ENCODE measurements at regions not wholly inside any gene's neighbourhood (a gene's known extent, or its start where the extent isn't known, plus 50 kb on each side); places are given as distances from the start of the nearest gene placed in this dataset.
"Not testable (repeated sequence)": the region's sequence is repeated elsewhere in the genome, so short reads cannot be mapped to it uniquely, and the experiment has no call there.

DNA sequence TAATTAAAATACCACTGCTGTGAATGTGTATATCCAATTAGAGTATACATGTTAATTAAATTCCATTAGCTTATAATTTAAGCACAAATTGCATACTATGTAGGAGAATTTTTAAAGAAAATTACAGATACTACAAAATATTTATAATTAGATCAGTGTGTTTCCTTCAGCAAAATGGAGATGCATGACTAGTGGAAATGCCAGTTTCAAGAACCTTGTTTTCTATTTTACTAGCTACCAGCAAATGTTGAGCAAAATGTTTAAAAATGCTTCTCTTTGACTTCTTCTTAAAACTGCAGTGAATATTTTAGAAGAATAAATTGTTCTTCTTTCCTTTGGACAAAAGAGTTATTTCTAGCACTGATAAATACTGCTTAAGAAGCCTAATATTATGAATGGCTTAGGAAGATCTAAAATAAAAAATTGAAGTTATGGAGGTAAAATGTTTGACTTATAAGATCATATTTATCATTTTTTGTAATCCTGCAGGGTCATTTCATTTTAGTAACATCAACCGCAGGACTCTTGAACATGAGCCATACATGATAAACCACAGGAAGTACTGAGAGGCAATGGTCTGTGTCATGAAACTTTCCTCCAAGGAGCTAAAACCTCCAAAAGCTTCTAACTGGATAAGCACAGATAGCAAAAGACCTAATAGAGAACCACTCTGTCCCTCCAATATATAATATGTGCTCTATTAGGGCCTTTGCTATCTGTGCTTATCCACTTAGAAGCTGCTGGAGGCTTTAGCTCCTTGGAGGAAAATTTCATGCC, 1066.0 kb upstream of the CELF2 start:
- H3K9me3 ChIP-seq (ENCODE audit: low read length): no peaks in the 10 kb centered on the region
- no peaks in the 10 kb centered on the region for H3K79me2 ChIP-seq (ENCODE audit: insufficient read depth, low read length)
- no peaks in the 10 kb centered on the region for H3K9me2 ChIP-seq (ENCODE audit: low read depth, low read length)
- H3K27me3 ChIP-seq (ENCODE audit: insufficient read depth, low read length): no peaks in the 10 kb centered on the region
- no peak overlapping the region for H2AFZ ChIP-seq (ENCODE audit: low read length)
- TF ChIP-seq, protein P1, sequence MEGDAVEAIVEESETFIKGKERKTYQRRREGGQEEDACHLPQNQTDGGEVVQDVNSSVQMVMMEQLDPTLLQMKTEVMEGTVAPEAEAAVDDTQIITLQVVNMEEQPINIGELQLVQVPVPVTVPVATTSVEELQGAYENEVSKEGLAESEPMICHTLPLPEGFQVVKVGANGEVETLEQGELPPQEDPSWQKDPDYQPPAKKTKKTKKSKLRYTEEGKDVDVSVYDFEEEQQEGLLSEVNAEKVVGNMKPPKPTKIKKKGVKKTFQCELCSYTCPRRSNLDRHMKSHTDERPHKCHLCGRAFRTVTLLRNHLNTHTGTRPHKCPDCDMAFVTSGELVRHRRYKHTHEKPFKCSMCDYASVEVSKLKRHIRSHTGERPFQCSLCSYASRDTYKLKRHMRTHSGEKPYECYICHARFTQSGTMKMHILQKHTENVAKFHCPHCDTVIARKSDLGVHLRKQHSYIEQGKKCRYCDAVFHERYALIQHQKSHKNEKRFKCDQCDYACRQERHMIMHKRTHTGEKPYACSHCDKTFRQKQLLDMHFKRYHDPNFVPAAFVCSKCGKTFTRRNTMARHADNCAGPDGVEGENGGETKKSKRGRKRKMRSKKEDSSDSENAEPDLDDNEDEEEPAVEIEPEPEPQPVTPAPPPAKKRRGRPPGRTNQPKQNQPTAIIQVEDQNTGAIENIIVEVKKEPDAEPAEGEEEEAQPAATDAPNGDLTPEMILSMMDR (IDR thresholded peaks at IDR 0.05; ENCODE audit: low read length): no peak
- no peak for TF ChIP-seq EZH2 (IDR thresholded peaks at IDR 0.05; ENCODE audit: borderline replicate concordance, low read length)
- no peaks in the 10 kb centered on the region for H3K4me1 ChIP-seq (ENCODE audit: insufficient read depth, low read length, severe bottlenecking)
- no peak overlapping the region for H3K9ac ChIP-seq (ENCODE audit: low read length)
- H3K4me3 ChIP-seq (ENCODE audit: low read depth, low read length, poor library complexity, severe bottlenecking): no peak overlapping the region
- no peaks in the 10 kb centered on the region for H3K36me3 ChIP-seq (ENCODE audit: insufficient read depth, low read length)
- H4K20me1 ChIP-seq (ENCODE audit: insufficient read depth, low read length): no peaks in the 10 kb centered on the region
- H3K27ac ChIP-seq (ENCODE audit: low read depth, low read length, poor library complexity, severe bottlenecking): no peak overlapping the region
- H3K4me2 ChIP-seq (ENCODE audit: low read length): no peak overlapping the region
- H3F3A ChIP-seq (ENCODE audit: insufficient read depth, low read length): no peaks in the 10 kb centered on the region

DNA sequence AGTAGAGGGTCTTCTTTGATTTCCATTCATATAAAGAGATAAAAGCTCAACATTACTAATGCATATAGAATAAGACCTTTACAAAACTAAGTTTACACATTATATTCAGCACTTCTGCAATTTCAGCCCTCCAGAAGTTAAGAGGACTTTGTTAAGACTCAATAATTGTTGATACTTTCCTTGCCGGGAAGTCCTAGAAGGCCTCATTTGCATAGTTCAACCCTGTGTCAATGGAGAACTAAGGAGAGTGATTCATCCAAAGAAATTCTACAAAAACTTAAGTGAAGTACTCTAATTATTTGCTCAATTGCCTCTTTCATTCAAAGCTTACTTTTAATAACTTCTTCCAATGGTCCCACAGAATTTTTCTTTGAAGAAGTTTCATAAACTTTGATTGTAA, 1060.3 kb upstream of the CELF2 start:
- Histone ChIP-seq H3K36me3 (ENCODE audit: insufficient read depth, low read length) (no peaks in the 10 kb centered on the region), H3K9ac (ENCODE audit: low read length) (no peak overlapping the region), H3K27ac (ENCODE audit: low read depth, low read length, poor library complexity, severe bottlenecking) (no peak overlapping the region), H3K79me2 (ENCODE audit: insufficient read depth, low read length) (no peaks in the 10 kb centered on the region), H3K27me3 (ENCODE audit: insufficient read depth, low read length) (no peaks in the 10 kb centered on the region), H3K9me3 (ENCODE audit: low read length) (no peaks in the 10 kb centered on the region), H2AFZ (ENCODE audit: low read length) (no peak overlapping the region), H3K9me2 (ENCODE audit: low read depth, low read length) (no peaks in the 10 kb centered on the region), H4K20me1 (ENCODE audit: insufficient read depth, low read length) (no peaks in the 10 kb centered on the region), H3K4me1 (ENCODE audit: insufficient read depth, low read length, severe bottlenecking) (no peaks in the 10 kb centered on the region), H3F3A (ENCODE audit: insufficient read depth, low read length) (no peaks in the 10 kb centered on the region), H3K4me2 (ENCODE audit: low read length) (no peak overlapping the region), H3K4me3 (ENCODE audit: low read depth, low read length, poor library complexity, severe bottlenecking) (no peak overlapping the region)
- TF ChIP-seq, protein P1 (IDR thresholded peaks at IDR 0.05; ENCODE audit: low read length): no peak
- TF ChIP-seq EZH2 (IDR thresholded peaks at IDR 0.05; ENCODE audit: borderline replicate concordance, low read length): no peak

DNA sequence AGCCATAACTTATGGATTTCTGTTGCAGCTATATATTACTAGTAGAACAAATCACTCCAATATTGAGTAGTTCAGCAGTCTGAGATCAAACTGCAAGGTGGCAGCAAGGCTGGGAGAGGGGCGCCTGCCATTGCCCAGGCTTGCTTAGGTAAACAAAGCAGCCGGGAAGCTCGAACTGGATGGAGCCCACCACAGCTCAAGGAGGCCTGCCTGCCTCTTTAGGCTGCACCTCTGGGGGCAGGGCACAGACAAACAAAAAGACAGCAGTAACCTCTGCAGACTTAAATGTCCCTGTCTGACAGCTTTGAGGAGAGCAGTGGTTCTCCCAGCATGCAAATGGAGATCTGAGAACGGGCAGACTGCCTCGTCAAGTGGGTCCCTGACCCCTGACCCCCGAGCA, 1059.8 kb upstream of the CELF2 start:
- not testable (repeated sequence) for H2AFZ ChIP-seq (ENCODE audit: low read length); H4K20me1 ChIP-seq (ENCODE audit: insufficient read depth, low read length); H3K9ac ChIP-seq (ENCODE audit: low read length); H3K4me2 ChIP-seq (ENCODE audit: low read length); H3K4me1 ChIP-seq (ENCODE audit: insufficient read depth, low read length, severe bottlenecking); H3K9me3 ChIP-seq (ENCODE audit: low read length); H3K79me2 ChIP-seq (ENCODE audit: insufficient read depth, low read length); H3K27ac ChIP-seq (ENCODE audit: low read depth, low read length, poor library complexity, severe bottlenecking); H3K27me3 ChIP-seq (ENCODE audit: insufficient read depth, low read length); H3K36me3 ChIP-seq (ENCODE audit: insufficient read depth, low read length); H3F3A ChIP-seq (ENCODE audit: insufficient read depth, low read length); H3K4me3 ChIP-seq (ENCODE audit: low read depth, low read length, poor library complexity, severe bottlenecking); H3K9me2 ChIP-seq (ENCODE audit: low read depth, low read length)

DNA sequence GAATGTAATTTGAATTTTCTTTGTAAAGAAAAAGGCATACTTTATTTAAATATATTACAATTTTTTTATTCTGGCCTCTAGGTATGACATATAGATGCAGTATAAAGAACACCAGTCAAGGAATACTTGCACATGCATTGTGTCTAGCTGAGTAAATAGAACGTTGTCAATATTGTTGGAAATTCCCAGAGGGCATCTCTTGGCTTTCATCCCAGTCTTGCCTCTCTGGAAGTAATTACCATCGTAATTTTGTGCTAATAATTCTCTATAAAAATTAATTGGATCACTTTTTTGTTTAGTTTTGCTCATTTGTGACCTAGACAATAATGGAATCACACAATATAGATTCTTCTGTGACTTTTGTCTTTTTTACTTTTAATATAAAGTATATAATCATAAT, 1052.3 kb upstream of the CELF2 start:
- TF ChIP-seq, protein P1 (IDR thresholded peaks at IDR 0.05; ENCODE audit: low read length): no peak
- Histone ChIP-seq H3F3A (ENCODE audit: insufficient read depth, low read length) (no peaks in the 10 kb centered on the region), H3K4me3 (ENCODE audit: low read depth, low read length, poor library complexity, severe bottlenecking) (no peak overlapping the region), H3K9ac (ENCODE audit: low read length) (no peak overlapping the region), H3K9me3 (ENCODE audit: low read length) (no peaks in the 10 kb centered on the region), H4K20me1 (ENCODE audit: insufficient read depth, low read length) (no peaks in the 10 kb centered on the region), H3K4me2 (ENCODE audit: low read length) (no peak overlapping the region), H3K79me2 (ENCODE audit: insufficient read depth, low read length) (no peaks in the 10 kb centered on the region), H3K27me3 (ENCODE audit: insufficient read depth, low read length) (no peaks in the 10 kb centered on the region), H3K36me3 (ENCODE audit: insufficient read depth, low read length) (no peaks in the 10 kb centered on the region), H3K27ac (ENCODE audit: low read depth, low read length, poor library complexity, severe bottlenecking) (no peak overlapping the region), H2AFZ (ENCODE audit: low read length) (no peak overlapping the region), H3K9me2 (ENCODE audit: low read depth, low read length) (no peaks in the 10 kb centered on the region), H3K4me1 (ENCODE audit: insufficient read depth, low read length, severe bottlenecking) (no peaks in the 10 kb centered on the region)
